Lower leg skin (tissue), 3 donors: ENCODE measurements at regions not wholly inside any gene's neighbourhood (a gene's known extent, or its start where the extent isn't known, plus 50 kb on each side); places are given as distances from the start of the nearest gene placed in this dataset.

ENCODE experiments used
- CTCF ChIP-seq, 3 donors: fragments of 450-650 bp; IDR thresholded peaks; one replicate each; pipeline ENCODE4 v1.5.1; 2016; ENCODE audit warnings: antibody characterized with exemption in 3 of 3, mild to moderate bottlenecking in 3 of 3, moderate library complexity in 2 of 3
- POLR2A ChIP-seq, 2 donors: fragments of 450-650 bp; IDR thresholded peaks; one replicate each; pipeline ENCODE4 v1.6.1; 2016 to 2017; ENCODE audit warnings: antibody characterized with exemption in 2 of 2, mild to moderate bottlenecking in 1 of 2, moderate library complexity in 1 of 2

- TF ChIP-seq CTCF (IDR thresholded peaks at IDR 0.05) = no peak
- TF ChIP-seq POLR2A (IDR thresholded peaks at IDR 0.05) = no peak
Observed at GRCh38 chr14:27320261-27320660, 722.4 kb upstream of the NOVA1 start.
